ENCODE measurements at regions not wholly inside any gene's neighbourhood (a gene's known extent, or its start where the extent isn't known, plus 50 kb on each side); places are given as distances from the start of the nearest gene placed in this dataset.
"Not testable (repeated sequence)": the region's sequence is repeated elsewhere in the genome, so short reads cannot be mapped to it uniquely, and the experiment has no call there.

DNA sequence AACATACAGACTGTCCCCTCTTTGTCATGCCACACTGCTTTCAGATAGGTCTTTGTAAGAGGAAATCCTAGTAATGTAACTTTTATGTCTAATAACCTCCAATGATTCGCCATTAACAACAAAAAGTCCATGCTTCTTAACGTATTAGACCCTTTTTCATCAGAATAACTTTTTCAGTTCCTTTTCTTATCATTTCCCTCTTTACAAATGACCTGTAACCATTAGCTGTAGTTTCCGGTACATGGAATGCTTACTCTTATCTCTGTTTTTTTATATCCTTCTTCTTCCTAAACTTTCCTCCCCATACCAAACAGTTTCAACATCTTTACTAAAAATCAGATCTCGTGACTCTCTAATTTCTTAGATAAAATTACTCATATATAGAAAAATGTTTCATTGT, 268.9 kb upstream of the TYRP1 start:
- Histone ChIP-seq H3K79me2 (ENCODE audit: low read length) (no peaks in the 10 kb centered on the region), H3F3A (ENCODE audit: low read length, unreplicated experiment) (no peaks in the 10 kb centered on the region), H3K27me3 (ENCODE audit: low read length) (no peaks in the 10 kb centered on the region), H3K4me1 (ENCODE audit: insufficient read depth, low read length) (no peaks in the 10 kb centered on the region), H3K27ac (ENCODE audit: low read length) (no peak overlapping the region), H3K9me2 (replicated peaks; ENCODE audit: low read length) (no peaks in the 10 kb centered on the region), H3K36me3 (ENCODE audit: low read depth, low read length) (no peaks in the 10 kb centered on the region), H3K4me2 (ENCODE audit: low read length) (no peak overlapping the region), H3K9ac (ENCODE audit: low read length) (no peak overlapping the region), H4K20me1 (ENCODE audit: low read length) (no peaks in the 10 kb centered on the region), H3K4me3 (ENCODE audit: low read length) (no peak overlapping the region), H3K9me3 (ENCODE audit: low read length) (no peaks in the 10 kb centered on the region), H2AFZ (ENCODE audit: low read length) (no peak overlapping the region)
- POLR2A ChIA-PET (ENCODE audit: unreplicated experiment) = no interaction called here
- intact Hi-C loops (cut with micrococcal nuclease) = no loop called here
- DNase-seq (no peak), ATAC-seq (no peak)
- CTCF ChIA-PET = no interaction called here
- BruUV-seq (replicated peaks) = no TSS peak
- no peak for TF ChIP-seq EZH2 (IDR thresholded peaks at IDR 0.05; ENCODE audit: low read length, unreplicated experiment)
- TF ChIP-seq, protein P1, sequence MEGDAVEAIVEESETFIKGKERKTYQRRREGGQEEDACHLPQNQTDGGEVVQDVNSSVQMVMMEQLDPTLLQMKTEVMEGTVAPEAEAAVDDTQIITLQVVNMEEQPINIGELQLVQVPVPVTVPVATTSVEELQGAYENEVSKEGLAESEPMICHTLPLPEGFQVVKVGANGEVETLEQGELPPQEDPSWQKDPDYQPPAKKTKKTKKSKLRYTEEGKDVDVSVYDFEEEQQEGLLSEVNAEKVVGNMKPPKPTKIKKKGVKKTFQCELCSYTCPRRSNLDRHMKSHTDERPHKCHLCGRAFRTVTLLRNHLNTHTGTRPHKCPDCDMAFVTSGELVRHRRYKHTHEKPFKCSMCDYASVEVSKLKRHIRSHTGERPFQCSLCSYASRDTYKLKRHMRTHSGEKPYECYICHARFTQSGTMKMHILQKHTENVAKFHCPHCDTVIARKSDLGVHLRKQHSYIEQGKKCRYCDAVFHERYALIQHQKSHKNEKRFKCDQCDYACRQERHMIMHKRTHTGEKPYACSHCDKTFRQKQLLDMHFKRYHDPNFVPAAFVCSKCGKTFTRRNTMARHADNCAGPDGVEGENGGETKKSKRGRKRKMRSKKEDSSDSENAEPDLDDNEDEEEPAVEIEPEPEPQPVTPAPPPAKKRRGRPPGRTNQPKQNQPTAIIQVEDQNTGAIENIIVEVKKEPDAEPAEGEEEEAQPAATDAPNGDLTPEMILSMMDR (conservative IDR thresholded peaks at IDR 0.05; ENCODE audit: low read depth, low read length) = no peak
- no peak for TF ChIP-seq EZH2phosphoT487 (IDR thresholded peaks at IDR 0.05; ENCODE audit: borderline replicate concordance, low read length)

DNA sequence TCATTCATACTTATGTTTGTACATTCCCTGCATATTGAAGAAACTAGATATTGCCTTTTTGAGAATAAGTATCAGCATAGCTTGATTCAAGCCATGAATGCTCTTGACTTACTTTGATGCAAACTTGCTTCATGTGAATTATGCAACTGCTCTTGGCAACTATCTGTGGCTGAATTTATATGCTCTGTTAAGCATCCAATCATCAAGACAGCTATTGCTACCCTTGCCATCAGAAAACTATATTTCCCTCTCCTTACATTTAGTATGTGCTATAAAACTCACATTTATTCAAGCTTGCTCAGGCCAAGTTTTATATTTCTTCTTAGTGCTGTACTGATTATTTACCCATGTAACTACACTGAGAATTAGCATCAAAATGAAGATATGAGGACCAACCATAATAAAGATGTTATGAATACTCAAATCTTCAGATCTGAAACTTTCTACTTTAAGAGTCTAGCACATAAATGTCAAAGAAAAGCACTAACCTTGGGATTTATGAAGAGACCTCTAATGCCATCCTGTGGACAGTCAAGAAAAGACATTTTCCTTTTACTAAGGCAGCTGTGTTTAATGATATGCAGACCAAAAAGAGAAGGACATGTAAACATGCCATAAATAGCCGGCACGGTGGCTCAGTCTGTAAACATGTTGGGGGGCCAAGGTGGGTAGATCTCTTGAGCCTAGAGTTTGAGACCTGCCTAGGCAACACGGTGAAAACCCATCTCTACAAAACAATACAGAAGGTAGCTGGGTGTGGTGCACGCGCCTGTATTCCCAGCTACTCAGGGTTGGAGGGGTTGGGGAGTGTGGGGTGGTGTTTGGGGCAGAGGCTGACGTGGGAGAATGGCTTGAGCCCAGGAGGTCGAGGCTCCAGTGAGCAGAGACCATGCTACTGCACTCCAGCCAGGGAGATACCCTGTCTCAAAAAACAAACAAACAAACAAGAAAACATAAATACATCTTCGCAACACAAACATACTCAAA, 267.0 kb upstream of the TYRP1 start:
- POLR2A ChIA-PET (ENCODE audit: unreplicated experiment) = interaction anchor here (0.5 kb wide), 1 partner anchor 401 kb away, joined by 3 read pairs; no protein-coding TSS in a partner anchor
- Histone ChIP-seq H4K20me1 (ENCODE audit: low read length) (no peaks in the 10 kb centered on the region), H3K27me3 (ENCODE audit: low read length) (no peaks in the 10 kb centered on the region), H3K9me2 (replicated peaks; ENCODE audit: low read length) (no peaks in the 10 kb centered on the region), H3K36me3 (ENCODE audit: low read depth, low read length) (no peaks in the 10 kb centered on the region), H3K79me2 (ENCODE audit: low read length) (no peaks in the 10 kb centered on the region), H3F3A (ENCODE audit: low read length, unreplicated experiment) (no peaks in the 10 kb centered on the region), H3K9ac (ENCODE audit: low read length) (no peak overlapping the region), H3K4me1 (ENCODE audit: insufficient read depth, low read length) (no peaks in the 10 kb centered on the region), H2AFZ (ENCODE audit: low read length) (no peak overlapping the region), H3K4me3 (ENCODE audit: low read length) (no peak overlapping the region), H3K4me2 (ENCODE audit: low read length) (no peak overlapping the region), H3K27ac (ENCODE audit: low read length) (no peak overlapping the region), H3K9me3 (ENCODE audit: low read length) (no peaks in the 10 kb centered on the region)
- CTCF ChIA-PET = interaction anchor here (0.5 to 0.7 kb wide), 3 partner anchors 94 to 213 kb away, joined by 3 to 4 read pairs (median 4); no protein-coding TSS in a partner anchor
- intact Hi-C loops (cut with micrococcal nuclease) = no loop called here
- BruUV-seq (replicated peaks) = no TSS peak
- TF ChIP-seq, protein P1 (conservative IDR thresholded peaks at IDR 0.05; ENCODE audit: low read depth, low read length) = peak; percentile 43; the same call in 1 of the 2 replicates
- no peak for TF ChIP-seq EZH2phosphoT487 (IDR thresholded peaks at IDR 0.05; ENCODE audit: borderline replicate concordance, low read length)
- peak; percentile 41 for DNase-seq
- ATAC-seq = peak; percentile 59; the same call in 1 of the 2 replicates

DNA sequence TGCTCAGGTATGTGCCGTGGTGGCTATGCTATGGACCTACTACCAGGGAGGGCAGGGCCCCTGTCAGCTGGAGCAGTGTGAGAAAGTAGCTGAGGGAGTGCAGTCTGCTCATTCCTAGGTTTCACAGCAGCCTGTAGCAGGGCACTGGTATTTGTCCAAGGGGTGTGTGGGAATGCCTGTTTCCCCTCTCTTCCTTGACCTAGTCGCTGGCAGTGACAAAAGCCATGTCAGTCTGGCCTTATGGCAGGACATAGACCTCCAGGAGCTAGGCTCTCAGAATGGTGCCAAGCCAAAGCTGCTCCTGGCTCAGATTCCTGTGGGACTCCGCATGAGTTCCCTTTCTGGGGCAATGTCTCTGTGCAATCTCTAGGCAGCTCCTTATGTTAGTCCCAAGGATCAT, 253.9 kb upstream of the TYRP1 start:
- ChIA-PET POLR2A (ENCODE audit: unreplicated experiment) (no interaction called here), CTCF (no interaction called here)
- no peak overlapping the region for H2AFZ ChIP-seq (ENCODE audit: low read length)
- intact Hi-C loops (cut with micrococcal nuclease) = no loop called here
- BruUV-seq (replicated peaks) = no TSS peak
- H3F3A ChIP-seq (ENCODE audit: low read length, unreplicated experiment) = no peaks in the 10 kb centered on the region
- H3K4me2 ChIP-seq (ENCODE audit: low read length) = no peak overlapping the region
- no peaks in the 10 kb centered on the region for H3K27me3 ChIP-seq (ENCODE audit: low read length)
- no peaks in the 10 kb centered on the region for H3K36me3 ChIP-seq (ENCODE audit: low read depth, low read length)
- H3K79me2 ChIP-seq (ENCODE audit: low read length) = no peaks in the 10 kb centered on the region
- TF ChIP-seq EZH2 (IDR thresholded peaks at IDR 0.05; ENCODE audit: low read length, unreplicated experiment) = no peak
- TF ChIP-seq EZH2phosphoT487 (IDR thresholded peaks at IDR 0.05; ENCODE audit: borderline replicate concordance, low read length) = no peak
- TF ChIP-seq, protein P1 (conservative IDR thresholded peaks at IDR 0.05; ENCODE audit: low read depth, low read length) = no peak
- no peak overlapping the region for H3K9ac ChIP-seq (ENCODE audit: low read length)
- no peaks in the 10 kb centered on the region for H3K4me1 ChIP-seq (ENCODE audit: insufficient read depth, low read length)
- H3K27ac ChIP-seq (ENCODE audit: low read length) = no peak overlapping the region
- H4K20me1 ChIP-seq (ENCODE audit: low read length) = no peaks in the 10 kb centered on the region
- no peak for DNase-seq
- ATAC-seq = no peak
- no peaks in the 10 kb centered on the region for H3K9me3 ChIP-seq (ENCODE audit: low read length)
- H3K9me2 ChIP-seq (replicated peaks; ENCODE audit: low read length) = no peaks in the 10 kb centered on the region
- no peak overlapping the region for H3K4me3 ChIP-seq (ENCODE audit: low read length)

DNA sequence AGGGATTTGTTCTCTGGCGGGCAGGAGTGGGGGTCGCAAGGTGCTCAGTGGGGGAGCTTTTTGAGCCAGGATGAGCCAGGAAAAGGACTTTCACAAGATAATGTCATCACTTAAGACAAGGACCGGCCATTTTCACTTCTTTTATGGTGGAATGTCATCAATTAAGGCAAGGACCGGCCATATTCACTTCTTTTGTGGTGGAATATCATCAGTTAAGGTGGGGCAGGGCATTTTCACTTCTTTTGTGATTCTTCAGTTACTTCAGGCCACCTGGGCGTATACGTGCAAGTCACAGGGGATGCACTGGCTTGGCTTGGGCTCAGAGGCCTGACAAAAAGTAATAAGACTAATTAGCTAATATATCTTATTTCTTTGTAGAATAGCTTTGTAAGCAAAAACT, 252.1 kb upstream of the TYRP1 start:
- H3K79me2 ChIP-seq (ENCODE audit: low read length); BruUV-seq (replicated peaks); H3K27ac ChIP-seq (ENCODE audit: low read length); CTCF ChIA-PET; H4K20me1 ChIP-seq (ENCODE audit: low read length); H3K4me2 ChIP-seq (ENCODE audit: low read length); H3K4me1 ChIP-seq (ENCODE audit: insufficient read depth, low read length); H3K27me3 ChIP-seq (ENCODE audit: low read length); DNase-seq; H3K9me3 ChIP-seq (ENCODE audit: low read length); H3F3A ChIP-seq (ENCODE audit: low read length, unreplicated experiment); intact Hi-C loops (cut with micrococcal nuclease); POLR2A ChIA-PET (ENCODE audit: unreplicated experiment); H3K9me2 ChIP-seq (replicated peaks; ENCODE audit: low read length); H3K36me3 ChIP-seq (ENCODE audit: low read depth, low read length); ATAC-seq; H3K9ac ChIP-seq (ENCODE audit: low read length); H3K4me3 ChIP-seq (ENCODE audit: low read length); H2AFZ ChIP-seq (ENCODE audit: low read length): not testable (repeated sequence)
